ENCODE measurements at regions not wholly inside any gene's neighbourhood (a gene's known extent, or its start where the extent isn't known, plus 50 kb on each side); places are given as distances from the start of the nearest gene placed in this dataset.
A peak's percentile ranks its signal among the peaks of the same experiment; 100 is the strongest.

DNA sequence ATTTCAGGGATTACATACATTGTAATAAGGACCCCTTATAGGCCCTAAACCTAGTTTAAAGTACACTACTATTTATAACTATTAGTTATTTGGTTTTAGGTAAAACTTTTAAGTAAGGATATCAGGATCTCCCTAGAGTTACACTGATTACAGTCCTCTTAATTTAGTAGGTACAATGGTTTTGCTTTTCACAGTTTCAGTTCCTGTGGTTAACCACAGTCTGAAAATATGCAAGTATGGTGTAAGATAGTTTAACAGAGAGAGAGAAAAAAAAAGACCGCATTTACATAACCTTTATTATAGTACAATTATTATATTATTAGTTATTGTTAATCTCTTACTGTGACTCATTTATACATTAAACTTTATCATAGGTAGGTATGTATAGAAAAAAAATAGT is 725.3 kb upstream of the PTPRD start:
- no peak for DNase-seq

GRCh38 chr9:11340654-11341053 is 727.9 kb upstream of the PTPRD start:
- no peak for DNase-seq

DNA sequence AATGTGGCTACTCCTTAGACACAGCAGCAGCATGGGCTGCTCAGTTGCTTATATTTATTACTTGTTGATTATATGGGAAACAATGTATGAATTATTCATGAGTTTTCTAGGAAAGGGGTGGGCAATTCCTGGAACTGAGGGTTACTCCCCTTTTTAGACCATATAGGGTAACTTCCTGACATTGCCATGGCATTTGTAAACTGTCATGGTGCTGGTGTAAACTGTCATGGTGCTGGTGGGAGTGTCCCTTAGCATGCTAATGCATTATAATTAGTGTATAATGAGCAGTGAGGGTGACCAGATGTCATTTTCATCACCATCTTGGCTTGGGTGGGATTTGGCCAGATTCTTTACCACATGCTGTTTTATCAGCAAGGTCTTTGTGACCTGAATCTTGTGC is 734.6 kb upstream of the PTPRD start:
- no peak for DNase-seq

- DNase-seq = peak in 1 of 6 experiments; percentile 1
These were observed 735.6 kb upstream of the PTPRD start for GRCh38 chr9:11348366-11348765.

DNA sequence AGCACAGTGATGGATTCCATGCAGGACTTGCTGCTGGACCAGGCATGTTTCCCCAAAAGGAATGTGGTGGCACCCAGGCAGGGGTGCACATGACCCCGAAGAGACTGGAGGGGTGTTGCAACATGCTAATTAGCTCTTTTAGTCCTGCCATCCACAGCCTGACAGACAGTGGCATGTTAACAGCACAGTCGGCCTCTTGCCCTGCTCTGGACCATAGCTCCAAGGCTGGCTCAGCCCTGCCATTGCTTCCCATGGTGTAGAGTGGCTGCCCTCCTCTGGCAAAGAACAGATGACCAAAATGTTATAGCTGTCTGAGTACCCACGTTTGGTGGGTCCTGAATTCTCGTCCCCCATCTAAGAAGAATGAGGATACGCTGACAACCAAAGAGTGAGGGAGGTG is 736.4 kb upstream of the PTPRD start:
- DNase-seq = no peak

DNA sequence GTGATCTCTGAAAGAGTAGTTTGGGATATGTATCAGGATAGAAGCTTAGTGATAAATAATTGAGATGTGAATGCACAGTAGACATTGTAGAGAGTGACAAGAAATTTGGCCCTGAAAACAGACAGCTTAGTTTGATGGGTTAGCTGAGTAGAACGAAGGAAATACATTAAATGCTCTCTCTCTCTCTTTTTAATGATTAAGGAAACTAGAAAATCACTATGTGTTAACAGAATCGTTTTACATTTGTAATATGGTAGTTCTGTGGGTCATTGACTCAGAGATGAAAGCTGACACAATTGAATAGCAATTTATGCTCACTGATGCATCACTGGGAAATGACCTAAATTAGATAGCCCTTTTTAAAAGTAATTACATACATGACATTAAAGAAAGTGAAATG is 739.8 kb upstream of the PTPRD start:
- DNase-seq = no peak

GRCh38 chr9:11356067-11356466 is 743.3 kb upstream of the PTPRD start:
- DNase-seq = no peak

DNA sequence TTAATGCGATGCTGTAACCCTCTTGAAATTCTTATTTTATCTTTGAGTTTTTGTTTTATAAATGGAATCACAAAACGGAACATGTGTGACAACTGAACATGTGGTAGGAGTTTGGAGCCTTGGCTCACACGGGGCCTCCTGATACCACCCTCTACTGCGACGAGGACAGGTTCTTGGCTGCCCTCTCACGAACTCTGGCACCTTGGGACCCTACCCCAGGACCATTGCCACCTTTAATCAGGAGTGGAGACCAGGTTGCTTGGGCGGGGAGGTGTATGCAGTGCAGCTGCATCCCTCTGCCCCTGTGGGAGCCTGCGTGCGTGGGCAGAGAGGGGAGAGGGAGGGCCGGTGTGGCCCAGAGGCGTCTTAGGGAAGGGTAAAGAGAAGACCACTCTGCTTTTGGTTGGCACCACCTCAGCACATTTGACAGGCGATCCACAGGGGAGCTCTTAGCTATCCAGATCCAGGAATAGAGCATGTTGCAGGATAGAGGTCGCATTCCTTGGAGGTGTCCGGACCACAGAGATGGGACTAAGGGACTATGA is 753.9 kb upstream of the PTPRD start:
- DNase-seq = no peak

DNA sequence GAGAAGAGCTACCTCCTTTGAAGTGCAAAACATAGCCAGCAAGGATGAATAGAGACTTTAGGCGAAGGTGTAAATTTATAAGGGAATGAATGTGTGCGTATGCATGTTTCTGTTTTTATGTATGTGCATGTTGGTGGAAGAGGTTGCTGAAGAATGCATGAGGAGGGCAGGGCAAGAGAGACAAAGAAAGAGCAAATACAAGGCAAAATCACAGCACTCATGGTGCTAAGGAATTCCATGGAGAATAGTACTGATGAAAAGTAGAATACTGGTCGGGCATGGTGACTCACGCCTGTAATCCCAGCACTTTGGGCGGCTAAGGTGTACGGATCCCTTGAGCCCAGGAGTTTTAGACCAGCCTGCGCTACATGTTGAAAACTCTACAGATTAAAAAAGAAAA is 762.1 kb upstream of the PTPRD start:
- no peak for DNase-seq

DNA sequence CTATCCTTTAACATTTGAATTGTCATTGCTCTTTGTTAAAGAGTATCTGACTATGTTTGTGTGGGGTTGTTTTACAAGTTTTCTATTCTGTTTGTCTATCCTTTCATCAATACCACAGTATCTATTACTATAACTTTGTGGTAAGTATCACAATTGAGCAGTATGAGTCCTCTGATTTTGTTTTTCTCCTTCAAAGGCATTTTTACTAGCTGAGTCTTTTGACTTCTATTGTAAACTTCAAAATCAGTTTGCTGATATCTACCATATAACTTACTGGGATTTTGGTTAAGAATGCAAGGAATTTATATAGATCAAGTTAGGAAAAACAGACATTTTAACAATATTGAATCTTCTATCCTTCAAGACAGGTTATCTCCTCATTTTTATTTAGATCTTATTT is 789.8 kb upstream of the PTPRD start:
- DNase-seq = no peak

GRCh38 chr9:11414241-11414640 is 801.4 kb upstream of the PTPRD start:
- DNase-seq = no peak

DNA sequence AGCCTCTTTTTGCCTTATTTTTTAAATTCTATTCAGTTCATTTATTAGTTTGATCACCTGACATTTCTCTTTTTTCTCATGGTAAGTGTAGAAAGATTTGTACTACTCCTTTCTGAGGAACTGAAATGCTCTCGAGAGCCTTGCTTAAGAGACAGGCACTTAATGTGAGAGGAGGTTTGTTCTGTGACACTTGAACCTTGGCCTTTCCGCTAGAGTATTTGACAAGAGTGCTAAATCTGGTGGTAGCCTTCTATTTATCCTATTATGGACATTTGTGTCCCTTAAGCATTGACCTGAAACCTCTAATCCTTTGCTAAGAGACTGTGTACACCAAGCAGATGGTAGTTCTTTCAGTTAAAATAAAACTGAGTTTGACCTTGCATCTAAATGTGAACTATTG is 805.0 kb upstream of the PTPRD start:
- DNase-seq = no peak

GRCh38 chr9:11431490-11431889 is 818.7 kb upstream of the PTPRD start:
- DNase-seq = no peak

DNA sequence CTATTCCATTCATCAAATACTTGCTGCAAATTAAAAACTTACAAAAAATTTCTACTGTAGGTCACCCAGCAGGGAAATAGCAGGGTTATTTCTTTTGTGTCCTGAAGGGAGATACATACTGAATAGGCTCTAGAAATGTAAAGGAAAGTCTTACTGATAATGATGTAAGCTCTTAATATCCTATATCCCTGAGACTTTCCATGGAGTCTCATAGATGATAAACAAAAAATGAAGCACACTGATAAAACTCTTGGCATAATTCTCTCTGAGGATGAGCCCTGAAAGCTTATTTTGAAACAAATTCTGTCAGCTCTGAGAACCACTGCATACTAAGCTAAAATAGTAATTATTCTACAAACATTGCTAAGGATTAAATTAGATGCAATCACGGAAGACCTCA is 819.6 kb upstream of the PTPRD start:
- DNase-seq = no peak

DNA sequence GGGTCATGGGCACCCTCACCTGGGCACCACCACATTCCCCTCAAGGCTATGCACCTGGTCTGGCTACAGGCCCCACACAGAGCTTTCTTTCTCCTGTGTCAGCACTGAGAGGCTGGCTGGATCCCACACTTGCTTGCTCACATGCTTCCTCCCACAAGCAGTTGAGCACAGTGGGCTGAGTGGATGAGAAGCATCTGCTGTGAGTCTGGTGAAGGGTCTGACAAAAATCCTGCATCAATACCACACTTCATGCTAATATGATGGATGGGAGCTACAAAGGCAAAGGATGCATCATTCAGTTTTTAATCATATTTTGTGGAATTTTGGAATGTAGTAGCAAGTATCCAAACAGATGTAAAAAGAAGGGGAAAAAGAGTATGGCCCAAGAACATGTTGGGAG is 830.8 kb upstream of the PTPRD start:
- DNase-seq = no peak

- no peak for DNase-seq
These were observed 845.3 kb upstream of the PTPRD start for GRCh38 chr9:11457825-11458790.

GRCh38 chr9:11469745-11470144 is 856.9 kb upstream of the PTPRD start:
- no peak for DNase-seq

DNA sequence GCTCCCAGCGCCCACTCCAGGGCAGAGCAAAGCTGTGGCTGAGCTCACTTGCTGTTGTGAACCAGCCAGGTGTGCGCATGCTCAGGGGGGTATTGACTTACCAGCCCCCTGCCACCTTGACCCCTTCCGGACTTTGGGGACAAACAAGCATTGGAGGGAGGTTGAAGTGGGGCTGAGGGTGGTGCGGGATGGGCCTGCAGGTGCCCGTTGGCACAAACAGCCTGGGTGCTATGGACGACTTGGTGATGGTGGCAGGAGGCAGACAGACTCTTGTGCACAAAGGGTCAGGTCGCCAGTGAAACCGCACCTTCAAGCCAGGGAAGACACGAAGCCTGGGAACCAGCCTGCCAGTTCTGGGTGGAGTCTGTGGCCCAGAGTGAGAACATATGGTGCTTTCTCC is 858.5 kb upstream of the PTPRD start:
- DNase-seq = no peak

- no peak for DNase-seq
These were observed 888.0 kb upstream of the PTPRD start for GRCh38 chr9:11500780-11501179.

DNA sequence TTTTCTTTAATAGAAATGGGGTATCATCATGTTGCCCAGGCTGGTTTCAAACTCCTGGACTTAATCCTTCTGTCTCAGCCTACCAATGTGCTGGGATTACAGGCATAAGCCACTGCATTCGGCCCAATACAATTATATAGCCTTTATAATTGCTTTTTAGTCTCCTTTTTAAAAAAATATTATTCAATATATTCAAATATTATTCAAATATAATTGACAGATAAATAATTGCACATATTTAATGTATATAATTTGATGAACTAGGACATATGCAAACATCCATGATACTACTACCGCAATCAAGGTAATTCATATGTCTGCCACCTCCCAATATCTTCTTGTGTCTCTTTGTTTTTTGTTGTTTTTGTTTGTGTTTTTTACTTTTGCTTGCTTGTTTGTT is 894.2 kb upstream of the PTPRD start:
- no peak for DNase-seq

- no peak for DNase-seq
These were observed 924.8 kb upstream of the PTPRD start for GRCh38 chr9:11537566-11537965.

- no peak for DNase-seq
These were observed 930.0 kb upstream of the PTPRD start for GRCh38 chr9:11542781-11543180.

- no peak for DNase-seq
These were observed 933.4 kb upstream of the PTPRD start for GRCh38 chr9:11546231-11546630.

DNA sequence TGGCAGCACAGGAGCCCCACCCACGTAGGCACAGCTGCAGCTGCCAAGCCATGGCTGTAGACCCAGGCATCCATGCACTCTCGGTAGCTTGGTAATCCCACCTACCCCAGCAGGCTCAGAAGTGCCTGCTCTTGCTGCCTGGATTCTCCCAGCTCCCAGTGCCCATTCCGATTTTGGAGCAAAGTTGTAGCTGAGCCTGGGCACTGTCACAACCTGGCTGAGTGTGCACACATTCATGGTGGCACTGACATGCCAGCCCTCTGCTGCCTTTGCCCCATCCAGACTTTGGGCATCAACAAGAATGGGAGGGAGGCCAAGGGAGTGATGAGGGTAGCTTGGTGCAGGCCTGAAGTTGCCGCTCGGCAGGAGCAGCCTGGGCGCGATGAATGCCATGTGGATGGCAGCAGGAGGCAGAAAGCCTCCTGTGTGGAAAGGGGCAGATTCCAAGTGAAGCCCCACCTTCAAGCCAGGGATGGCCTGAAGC is 936.6 kb upstream of the PTPRD start:
- DNase-seq = no peak

- no peak for DNase-seq
These were observed 938.3 kb upstream of the PTPRD start for GRCh38 chr9:11551106-11551505.
